Fibroblast of lung (primary cell): ENCODE measurements at regions not wholly inside any gene's neighbourhood (a gene's known extent, or its start where the extent isn't known, plus 50 kb on each side); places are given as distances from the start of the nearest gene placed in this dataset.

Source experiments
- DNase-seq, 2 donors: peaks; one replicate each; pipeline versions ENCODE4 v3.0.0 to v3.0.0-alpha.2; 2010; ENCODE audit warnings: low read depth in 2 of 2
- H2AFZ ChIP-seq: 2 replicates; pipeline ENCODE4 v1.5.1; 2012; ENCODE audit warnings: low read length, control low read depth, inconsistent platforms
- H3K27ac ChIP-seq: 2 replicates; pipeline ENCODE4 v1.5.1; 2011; ENCODE audit warnings: low read length, control low read depth; ENCODE audit not compliant: insufficient read depth
- H3K27me3 ChIP-seq: 2 replicates; pipeline ENCODE4 v1.5.1; 2011; ENCODE audit warnings: mild to moderate bottlenecking, low read length; ENCODE audit not compliant: control insufficient read depth, insufficient read depth
- H3K36me3 ChIP-seq: 2 replicates; pipeline ENCODE4 v1.5.1; 2011; ENCODE audit warnings: low read length; ENCODE audit not compliant: control insufficient read depth, insufficient read depth
- H3K4me1 ChIP-seq: 2 replicates; pipeline ENCODE4 v1.5.1; 2011; ENCODE audit warnings: low read length; ENCODE audit not compliant: control insufficient read depth, insufficient read depth; ENCODE audit errors: extremely low read depth
- H3K4me2 ChIP-seq: 2 replicates; pipeline ENCODE4 v1.5.1; 2011; ENCODE audit warnings: low read length, control low read depth; ENCODE audit not compliant: insufficient read depth; ENCODE audit errors: extremely low read depth
- H3K4me3 ChIP-seq, 4 experiments: fragments of 200-600 bp in 1 of 4; sonication (generic) in 1 of 4; replicated peaks in 1 of 4; 2 replicates each; pipeline ENCODE4 v1.5.1; 2011 to 2016; ENCODE audit warnings: low read length in 4 of 4, low read depth in 3 of 4, mild to moderate bottlenecking in 3 of 4, control low read depth in 2 of 4, inconsistent platforms in 1 of 4, mixed read lengths in 1 of 4; ENCODE audit not compliant: insufficient read depth in 1 of 4; ENCODE audit errors: control extremely low read depth in 1 of 4
- H3K79me2 ChIP-seq: 2 replicates; pipeline ENCODE4 v1.5.1; 2012; ENCODE audit warnings: mild to moderate bottlenecking, low read length, inconsistent platforms; ENCODE audit not compliant: control insufficient read depth, insufficient read depth
- H3K9ac ChIP-seq: 2 replicates; pipeline ENCODE4 v1.5.1; 2011; ENCODE audit warnings: mild to moderate bottlenecking, low read length, control low read depth; ENCODE audit not compliant: insufficient read depth
- H3K9me3 ChIP-seq: 2 replicates; pipeline ENCODE4 v1.5.1; 2012; ENCODE audit warnings: low read depth, low read length; ENCODE audit not compliant: control insufficient read depth, insufficient read depth
- H4K20me1 ChIP-seq: 2 replicates; pipeline ENCODE4 v1.5.1; 2011; ENCODE audit warnings: low read length; ENCODE audit not compliant: control insufficient read depth, insufficient read depth; ENCODE audit errors: extremely low read depth
- CTCF ChIP-seq, 2 donors: IDR thresholded peaks in 1 of 2; conservative IDR thresholded peaks in 1 of 2; 1 replicate in 1 of 2; 2 replicates in 1 of 2; pipeline ENCODE4 v1.5.1; 2011 to 2012; ENCODE audit warnings: low read length in 2 of 2, control low read depth in 1 of 2, inconsistent platforms in 1 of 2, low read depth in 1 of 2, mild to moderate bottlenecking in 1 of 2
- EZH2 ChIP-seq: IDR thresholded peaks from 2 replicates; pipeline ENCODE4 v1.5.1; 2012; ENCODE audit warnings: low read length, control low read depth, mild to moderate bottlenecking; ENCODE audit errors: missing control alignments

- no peak for DNase-seq
- no peaks in the 10 kb centered on the region for H3K4me1 ChIP-seq
- H3K4me2 ChIP-seq, result no peak overlapping the region
These were observed 61.1 kb upstream of the GPR12 start for GRCh38 chr13:26821672-26822071.

GRCh38 chr13:26820871-26821270 lies 60.3 kb upstream of the GPR12 start:
- Histone ChIP-seq H3K27ac (no peak overlapping the region), H2AFZ (no peak overlapping the region), H3K4me1 (no peaks in the 10 kb centered on the region), H3K36me3 (no peaks in the 10 kb centered on the region), H3K9me3 (no peaks in the 10 kb centered on the region), H4K20me1 (no peaks in the 10 kb centered on the region), H3K27me3 (peaks cover 4% of the 10 kb centered on the region), H3K4me3 (no peak overlapping the region), H3K79me2 (no peaks in the 10 kb centered on the region), H3K4me2 (no peak overlapping the region), H3K9ac (no peak overlapping the region)
- DNase-seq, result no peak
- TF ChIP-seq EZH2 (no peak), CTCF (conservative IDR thresholded peaks at IDR 0.05 in 1 of 2, IDR thresholded peaks at IDR 0.05 in 1 of 2; ENCODE audit: low read depth in 1 of 2, low read length in 2 of 2) (no peak)

More at GRCh38 chr13:26821672-26822071, 61.1 kb upstream of the GPR12 start:
- H4K20me1 ChIP-seq, result no peaks in the 10 kb centered on the region
- H3K4me3 ChIP-seq, result no peak overlapping the region
- no peak overlapping the region for H3K27ac ChIP-seq
- TF ChIP-seq CTCF (conservative IDR thresholded peaks at IDR 0.05 in 1 of 2, IDR thresholded peaks at IDR 0.05 in 1 of 2; ENCODE audit: low read depth in 1 of 2, low read length in 2 of 2), result no peak
- no peak for TF ChIP-seq EZH2
- H3K79me2 ChIP-seq, result no peaks in the 10 kb centered on the region
- no peak overlapping the region for H2AFZ ChIP-seq
- peaks cover 4% of the 10 kb centered on the region for H3K27me3 ChIP-seq
- no peaks in the 10 kb centered on the region for H3K9me3 ChIP-seq
- H3K9ac ChIP-seq, result no peak overlapping the region
- no peaks in the 10 kb centered on the region for H3K36me3 ChIP-seq

GRCh38 chr13:26819046-26819445 lies 58.5 kb upstream of the GPR12 start:
- no peak overlapping the region for H2AFZ ChIP-seq
- DNase-seq, result no peak
- no peak overlapping the region for H3K4me3 ChIP-seq
- H3K9ac ChIP-seq, result no peak overlapping the region
- H3K4me2 ChIP-seq, result no peak overlapping the region
- peaks cover 4% of the 10 kb centered on the region for H3K27me3 ChIP-seq
- H3K27ac ChIP-seq, result no peak overlapping the region
- H3K4me1 ChIP-seq, result no peaks in the 10 kb centered on the region
- H3K79me2 ChIP-seq, result no peaks in the 10 kb centered on the region
- H3K9me3 ChIP-seq, result no peaks in the 10 kb centered on the region
- no peaks in the 10 kb centered on the region for H3K36me3 ChIP-seq
- no peaks in the 10 kb centered on the region for H4K20me1 ChIP-seq
- TF ChIP-seq EZH2, result no peak
- no peak for TF ChIP-seq CTCF (conservative IDR thresholded peaks at IDR 0.05 in 1 of 2, IDR thresholded peaks at IDR 0.05 in 1 of 2; ENCODE audit: low read depth in 1 of 2, low read length in 2 of 2)
